GM23338 (cell line): ENCODE measurements at regions not wholly inside any gene's neighbourhood (a gene's known extent, or its start where the extent isn't known, plus 50 kb on each side); places are given as distances from the start of the nearest gene placed in this dataset.

Experiments used
- ATAC-seq: fragments of 200-7000 bp; cut with Tn5 transposase; 3 replicates; pipeline ENCODE4 v1.9.1; 2020
- DNase-seq: peaks from one replicate; pipeline ENCODE4 v3.0.0-alpha.2; 2015; ENCODE audit warnings: low spot score
- H2AFZ ChIP-seq: fragments of 200-600 bp; sonication (generic); 2 replicates; pipeline ENCODE4 v1.8.0; 2016; ENCODE audit warnings: antibody characterized with exemption, mild to moderate bottlenecking, moderate library complexity
- H3F3A ChIP-seq: fragments of 200-600 bp; sonication (generic); replicated peaks from 2 replicates; pipeline ENCODE4 v1.8.0; 2017; ENCODE audit warnings: antibody characterized with exemption, mixed run types, low read depth
- H3K27ac ChIP-seq: fragments of 200-600 bp; sonication (generic); 2 replicates; pipeline ENCODE4 v1.6.1; 2016; ENCODE audit warnings: low read depth
- H3K27me3 ChIP-seq: fragments of 200-600 bp; sonication (generic); 2 replicates; pipeline ENCODE4 v1.8.0; 2016; ENCODE audit warnings: mild to moderate bottlenecking, mixed run types, moderate library complexity; ENCODE audit not compliant: insufficient read depth
- H3K36me3 ChIP-seq: fragments of 200-600 bp; sonication (generic); 2 replicates; pipeline ENCODE4 v1.8.0; 2016; ENCODE audit warnings: mild to moderate bottlenecking; ENCODE audit not compliant: insufficient read depth
- H3K4me1 ChIP-seq: fragments of 200-600 bp; sonication (generic); 2 replicates; pipeline ENCODE4 v1.8.0; 2016; ENCODE audit warnings: mild to moderate bottlenecking, moderate library complexity; ENCODE audit not compliant: insufficient read depth
- H3K4me2 ChIP-seq: fragments of 200-600 bp; sonication (generic); 2 replicates; pipeline ENCODE4 v1.7.1; 2017; ENCODE audit warnings: mixed run types
- H3K4me3 ChIP-seq: fragments of 200-600 bp; sonication (generic); 2 replicates; pipeline ENCODE4 v1.6.1; 2016; ENCODE audit warnings: mixed run types
- H3K79me2 ChIP-seq: fragments of 200-600 bp; sonication (generic); replicated peaks from 2 replicates; pipeline ENCODE4 v1.8.0; 2017; ENCODE audit warnings: mild to moderate bottlenecking; ENCODE audit not compliant: insufficient read depth
- H3K9me2 ChIP-seq: fragments of 200-600 bp; sonication (generic); 2 replicates; pipeline ENCODE4 v1.8.0; 2017; ENCODE audit not compliant: insufficient read depth
- H4K20me1 ChIP-seq: fragments of 200-600 bp; sonication (generic); replicated peaks from 2 replicates; pipeline ENCODE4 v1.8.0; 2017; ENCODE audit warnings: mild to moderate bottlenecking; ENCODE audit not compliant: insufficient read depth
- H3K27ac Mint-ChIP-seq: 2 replicates; pipeline ENCODE4 v1.8.0; 2020; ENCODE audit warnings: inconsistent platforms, mild to moderate bottlenecking, moderate library complexity, mixed read lengths
- H3K27me3 Mint-ChIP-seq: 3 replicates; pipeline ENCODE4 v1.8.0; 2022; ENCODE audit warnings: low read depth, mild to moderate bottlenecking, moderate library complexity, mixed read lengths, inconsistent platforms; ENCODE audit not compliant: insufficient read depth, poor library complexity
- H3K36me3 Mint-ChIP-seq: 3 replicates; pipeline ENCODE4 v1.8.0; 2021; ENCODE audit warnings: low read depth, mild to moderate bottlenecking, inconsistent platforms, moderate library complexity, mixed read lengths
- H3K4me1 Mint-ChIP-seq: 3 replicates; pipeline ENCODE4 v1.8.0; 2020; ENCODE audit warnings: mild to moderate bottlenecking, inconsistent platforms, mixed read lengths
- H3K4me3 Mint-ChIP-seq: 3 replicates; pipeline ENCODE4 v1.8.0; 2021; ENCODE audit warnings: moderate library complexity, mild to moderate bottlenecking, inconsistent platforms, mixed read lengths
- H3K9me3 Mint-ChIP-seq: 3 replicates; pipeline ENCODE4 v1.8.0; 2020; ENCODE audit warnings: moderate library complexity, mild to moderate bottlenecking, inconsistent platforms, mixed read lengths
- CREB1 ChIP-seq: fragments of 250-450 bp; sonication (Bioruptor Pico); IDR thresholded peaks from 2 replicates; pipeline ENCODE4 v1.5.0; 2020; ENCODE audit warnings: low read depth, mild to moderate bottlenecking, moderate library complexity
- CTCF ChIP-seq, 2 experiments: fragments of 200-600 bp in 1 of 2; sonication (generic) in 1 of 2; conservative IDR thresholded peaks; 2 replicates each; pipeline versions ENCODE4 v1.5.1 to v1.6.1; 2016 to 2017; ENCODE audit warnings: antibody characterized with exemption in 2 of 2, low read depth in 2 of 2, mild to moderate bottlenecking in 2 of 2, moderate library complexity in 1 of 2
- ETS1 ChIP-seq: IDR thresholded peaks from 2 replicates; pipeline ENCODE4 v1.6.1; 2016; ENCODE audit warnings: antibody characterized with exemption
- EZH2 ChIP-seq: fragments of 200-600 bp; sonication (generic); IDR thresholded peaks from one replicate; pipeline ENCODE4 v1.8.0; 2017; ENCODE audit warnings: antibody characterized with exemption, mild to moderate bottlenecking, low read depth; ENCODE audit not compliant: unreplicated experiment
- EZH2phosphoT487 ChIP-seq: fragments of 200-600 bp; sonication (generic); IDR thresholded peaks from one replicate; pipeline ENCODE4 v1.8.1; 2018; ENCODE audit warnings: antibody characterized with exemption; ENCODE audit not compliant: unreplicated experiment
- JUNB ChIP-seq: IDR thresholded peaks from one replicate; pipeline ENCODE4 v1.6.1; 2016; ENCODE audit warnings: antibody characterized with exemption; ENCODE audit not compliant: unreplicated experiment
- NANOG ChIP-seq: IDR thresholded peaks from 2 replicates; pipeline ENCODE4 v1.6.1; 2016; ENCODE audit warnings: antibody characterized with exemption, borderline replicate concordance
- POLR2AphosphoS5 ChIP-seq: IDR thresholded peaks from 2 replicates; pipeline ENCODE4 v1.6.1; 2016; ENCODE audit warnings: antibody characterized with exemption, low read depth
- REST ChIP-seq: IDR thresholded peaks from one replicate; pipeline ENCODE4 v1.6.1; 2018; ENCODE audit warnings: antibody characterized with exemption; ENCODE audit not compliant: unreplicated experiment
- STAT1 ChIP-seq: IDR thresholded peaks from one replicate; pipeline ENCODE4 v1.6.1; 2016; ENCODE audit warnings: antibody characterized with exemption; ENCODE audit not compliant: unreplicated experiment
- ZNF114 ChIP-seq: fragments of 250-450 bp; sonication (Bioruptor Pico); IDR thresholded peaks from 2 replicates; pipeline ENCODE4 v1.5.0; 2020; ENCODE audit warnings: mild to moderate bottlenecking, moderate library complexity
- ZNF331 ChIP-seq: fragments of 250-450 bp; sonication (Bioruptor Pico); IDR thresholded peaks from 2 replicates; pipeline ENCODE4 v1.5.0; 2020; ENCODE audit warnings: low read depth, mild to moderate bottlenecking, moderate library complexity
- ZNF462 ChIP-seq: fragments of 250-450 bp; sonication (Bioruptor Pico); IDR thresholded peaks from 2 replicates; pipeline ENCODE4 v1.5.0; 2020; ENCODE audit warnings: mild to moderate bottlenecking, moderate library complexity

GRCh38 chr4:24671849-24672248, 87.5 kb upstream of the DHX15 start:
- Histone ChIP-seq H3F3A (0 out of 2 replicates have a peak, but pooled peaks cover 2% of the 10 kb centered on the region), H3K79me2 (no peaks in the 10 kb centered on the region), H3K4me1 (no peaks in the 10 kb centered on the region; the same call in 1 of the 2 replicates), H3K27me3 (no peaks in the 10 kb centered on the region), H3K36me3 (no peaks in the 10 kb centered on the region; the same call in 1 of the 2 replicates), H2AFZ (no peak overlapping the region), H3K4me3 (no peak overlapping the region), H3K9me2 (peaks cover 6% of the 10 kb centered on the region; the same call in 1 of the 2 replicates), H3K4me2 (no peak overlapping the region), H3K27ac (no peak overlapping the region), H4K20me1 (no peaks in the 10 kb centered on the region)
- Mint-ChIP-seq H3K27ac (no peak overlapping the region), H3K9me3 (peaks cover 21% of the 10 kb centered on the region), H3K4me3 (no peak overlapping the region), H3K36me3 (peaks cover 16% of the 10 kb centered on the region), H3K27me3 (peaks cover 3% of the 10 kb centered on the region), H3K4me1 (no peaks in the 10 kb centered on the region; the same call in 2 of the 3 replicates)
- TF ChIP-seq POLR2AphosphoS5 (no peak), JUNB (no peak), ZNF331 (CRISPR knock-in tag) (no peak), CREB1 (CRISPR knock-in tag) (no peak), CTCF (conservative IDR thresholded peaks at IDR 0.05; ENCODE audit: low read depth in 2 of 2) (no peak), ETS1 (no peak), REST (no peak), ZNF114 (CRISPR knock-in tag) (no peak), NANOG (no peak), EZH2 (no peak), ZNF462 (CRISPR knock-in tag) (no peak), STAT1 (no peak), EZH2phosphoT487 (no peak)
- ATAC-seq = no peak
- DNase-seq = no peak
